GM19023 (cell line): ENCODE measurements at regions not wholly inside any gene's neighbourhood (a gene's known extent, or its start where the extent isn't known, plus 50 kb on each side); places are given as distances from the start of the nearest gene placed in this dataset.
"Not testable (repeated sequence)": the region's sequence is repeated elsewhere in the genome, so short reads cannot be mapped to it uniquely, and the experiment has no call there.

ENCODE experiments used
- ATAC-seq: cut with Tn5 transposase; IDR thresholded peaks from one replicate; pipeline ENCODE4 v1.9.1; 2021; ENCODE audit warnings: mild to moderate bottlenecking, moderate library complexity; ENCODE audit not compliant: unreplicated experiment

DNA sequence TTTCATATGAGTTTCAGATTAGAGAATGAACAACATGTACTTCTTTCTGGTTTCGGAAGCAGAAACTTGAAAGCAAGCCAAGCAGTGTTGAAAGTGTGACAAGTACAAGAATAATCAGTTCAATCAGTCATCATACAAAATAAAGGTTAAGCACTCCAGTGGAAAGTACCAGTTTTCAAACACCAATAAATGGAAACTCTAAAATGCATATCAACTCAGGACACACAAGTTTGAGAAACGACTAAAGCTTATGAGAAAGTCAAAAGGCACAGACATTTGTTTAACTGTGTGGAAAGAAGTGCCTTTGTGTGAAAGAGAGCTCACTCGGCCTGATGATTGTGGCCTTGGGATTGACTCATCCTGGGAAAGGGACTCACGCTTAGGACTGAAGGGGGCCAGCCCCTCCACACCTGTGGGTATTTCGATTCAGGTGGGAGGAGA is 60.6 kb upstream of the AKR1C1 start:
- peak; percentile 50 for ATAC-seq

DNA sequence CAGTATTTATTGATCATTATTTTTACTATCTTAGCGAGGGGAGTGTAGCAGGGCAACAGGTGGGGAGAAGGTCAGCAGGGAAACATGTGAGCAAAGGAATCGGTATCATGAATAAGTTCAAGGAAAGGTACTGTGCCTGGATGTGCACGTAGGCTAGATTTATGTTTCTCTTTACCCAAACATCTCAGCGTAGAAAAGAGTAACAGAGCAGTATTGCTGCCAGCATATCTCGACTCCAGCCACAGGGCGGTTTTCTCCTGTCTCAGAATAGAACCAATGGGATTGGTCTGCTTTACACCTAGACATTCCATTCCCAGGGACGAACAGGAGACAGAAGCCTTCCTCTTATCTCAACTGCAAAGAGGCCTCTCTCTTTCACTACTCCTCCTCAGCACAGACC is 60.1 kb upstream of the AKR1C1 start:
- not testable (repeated sequence) for ATAC-seq

DNA sequence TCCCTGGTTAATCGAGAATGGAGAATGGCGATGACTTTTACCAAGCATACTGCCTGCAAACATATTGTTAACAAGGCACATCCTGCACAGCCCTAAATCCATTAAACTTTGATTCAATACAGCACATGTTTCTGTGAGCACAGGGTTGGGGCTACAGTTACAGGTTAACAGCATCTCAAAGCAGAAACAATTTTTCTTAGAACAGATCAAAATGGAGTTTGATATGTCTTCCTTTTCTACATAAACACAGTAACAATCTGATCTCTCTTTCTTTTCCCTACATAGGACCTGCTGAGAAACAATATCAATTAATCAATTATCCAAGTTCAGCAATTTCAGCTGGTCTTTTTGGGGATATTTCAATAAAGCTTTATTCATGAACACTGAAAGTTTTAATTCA is 59.5 kb upstream of the AKR1C1 start:
- ATAC-seq: not testable (repeated sequence)

DNA sequence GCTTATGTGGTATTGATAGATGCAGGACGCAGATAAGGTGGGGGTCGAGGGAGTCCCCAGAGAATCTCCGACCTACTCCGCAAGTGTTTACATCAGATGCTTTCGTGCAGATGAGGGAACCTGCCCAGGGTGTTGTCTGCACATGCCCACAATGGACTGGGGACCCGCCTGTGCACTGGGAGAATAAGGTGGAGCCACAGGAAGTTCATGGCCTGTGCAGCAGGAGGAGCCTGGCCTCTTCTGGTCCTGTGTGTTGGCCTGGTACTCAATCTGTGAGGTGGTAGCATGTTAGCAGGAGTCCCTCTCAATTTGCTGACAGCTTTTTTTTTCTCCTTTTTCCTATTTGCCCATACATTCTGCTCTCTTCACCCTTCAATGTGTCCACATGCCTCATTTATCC is 54.1 kb upstream of the AKR1C1 start:
- ATAC-seq: no peak
